HG02610 (cell line): ENCODE measurements at regions not wholly inside any gene's neighbourhood (a gene's known extent, or its start where the extent isn't known, plus 50 kb on each side); places are given as distances from the start of the nearest gene placed in this dataset.

Experiments
- ATAC-seq: cut with Tn5 transposase; IDR thresholded peaks from one replicate; pipeline ENCODE4 v1.9.1; 2021; ENCODE audit warnings: mild to moderate bottlenecking, moderate library complexity; ENCODE audit not compliant: unreplicated experiment

GRCh38 chr14:58697930-58698642 lies 60.3 kb downstream of the DACT1 start:
- ATAC-seq, result no peak

DNA sequence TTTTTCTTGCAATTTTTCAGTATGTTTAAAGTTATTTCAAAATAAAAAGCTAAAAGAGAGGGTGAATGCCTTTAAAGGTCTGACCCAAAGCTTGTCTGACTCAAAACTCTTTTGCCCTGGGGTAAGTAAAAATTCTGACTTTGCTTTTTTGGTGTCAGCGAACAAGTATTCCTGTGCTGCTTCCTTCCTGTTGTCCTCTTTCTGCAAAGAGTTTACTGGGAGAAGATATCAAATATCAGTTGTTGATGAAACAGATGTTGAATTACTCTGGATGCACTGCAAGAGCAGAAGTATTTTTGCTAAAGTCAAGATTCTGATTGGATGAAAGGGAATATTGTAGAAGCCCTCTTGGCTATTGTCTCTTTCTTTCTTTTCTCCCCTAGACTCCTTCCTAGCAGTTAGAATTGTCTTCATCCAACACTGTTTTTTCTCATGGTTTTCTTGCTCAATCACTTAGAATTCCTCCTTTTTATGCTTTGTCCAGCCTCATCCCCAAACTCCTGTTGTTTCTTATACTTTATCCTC lies 62.0 kb downstream of the DACT1 start:
- no peak for ATAC-seq

DNA sequence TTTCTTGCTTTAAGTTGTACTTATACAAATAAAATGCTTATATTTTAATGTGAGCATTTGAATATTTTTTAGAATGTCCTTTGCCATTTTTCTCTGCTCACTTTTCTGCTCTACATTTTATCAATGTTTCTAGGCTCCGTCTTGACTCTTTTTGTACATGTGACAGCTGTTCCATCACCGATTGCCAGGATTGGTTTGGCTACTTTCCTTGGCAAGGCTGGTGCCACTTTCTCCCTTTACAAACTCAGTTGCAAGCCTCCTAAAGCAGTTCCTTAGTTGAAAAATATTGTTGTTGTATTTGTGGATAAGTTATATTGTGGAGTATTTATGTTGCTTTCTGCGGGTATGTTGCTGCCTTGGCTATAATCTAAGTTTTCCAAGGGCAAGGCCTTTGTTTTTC lies 63.4 kb downstream of the DACT1 start:
- ATAC-seq, result no peak

GRCh38 chr14:58701604-58702003 lies 63.8 kb downstream of the DACT1 start:
- no peak for ATAC-seq

- ATAC-seq, result no peak
Observed at GRCh38 chr14:58702441-58703160, 64.8 kb downstream of the DACT1 start.

DNA sequence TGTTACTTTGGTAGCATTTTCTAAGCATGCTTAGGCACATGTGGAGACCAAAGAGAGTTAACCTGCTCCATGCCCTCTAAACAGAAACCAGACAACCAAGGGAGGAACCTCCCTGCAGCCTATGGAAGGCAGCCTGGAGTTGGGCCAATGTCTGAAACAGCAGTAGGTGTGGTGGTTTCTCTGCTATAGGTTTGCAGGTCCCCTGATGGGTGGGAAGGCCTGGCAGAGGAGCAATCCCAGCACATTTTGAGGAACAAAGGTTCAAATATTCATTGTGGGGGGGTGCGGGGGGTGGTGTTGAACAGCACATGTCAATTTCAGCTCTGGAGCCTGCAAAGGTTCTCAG lies 65.4 kb downstream of the DACT1 start:
- no peak for ATAC-seq

GRCh38 chr14:58705066-58705465 lies 67.3 kb downstream of the DACT1 start:
- ATAC-seq, result no peak

- no peak for ATAC-seq
Observed at GRCh38 chr14:58707949-58708348, 70.2 kb downstream of the DACT1 start.

DNA sequence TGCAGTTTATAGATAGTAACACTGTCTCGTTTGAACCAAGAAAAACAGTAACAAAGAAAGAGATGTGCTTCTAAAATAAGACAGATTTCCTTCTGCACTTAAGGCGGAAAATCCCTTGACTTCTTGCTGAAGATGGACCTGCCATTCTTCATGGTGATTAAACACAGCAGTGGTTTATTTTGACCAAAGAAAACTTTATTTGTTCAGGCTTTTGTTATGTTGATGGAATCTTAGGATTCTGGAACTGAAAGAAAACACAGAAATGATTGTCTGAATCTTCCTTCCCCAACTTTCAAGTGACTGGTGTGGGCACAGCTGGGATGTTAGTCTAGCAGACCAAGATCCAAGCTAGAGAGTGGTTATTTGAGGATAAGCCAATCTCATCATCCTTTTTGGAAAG lies 72.2 kb downstream of the DACT1 start:
- no peak for ATAC-seq

- ATAC-seq, result no peak
Observed at GRCh38 chr14:58711382-58711781, 73.6 kb downstream of the DACT1 start.

DNA sequence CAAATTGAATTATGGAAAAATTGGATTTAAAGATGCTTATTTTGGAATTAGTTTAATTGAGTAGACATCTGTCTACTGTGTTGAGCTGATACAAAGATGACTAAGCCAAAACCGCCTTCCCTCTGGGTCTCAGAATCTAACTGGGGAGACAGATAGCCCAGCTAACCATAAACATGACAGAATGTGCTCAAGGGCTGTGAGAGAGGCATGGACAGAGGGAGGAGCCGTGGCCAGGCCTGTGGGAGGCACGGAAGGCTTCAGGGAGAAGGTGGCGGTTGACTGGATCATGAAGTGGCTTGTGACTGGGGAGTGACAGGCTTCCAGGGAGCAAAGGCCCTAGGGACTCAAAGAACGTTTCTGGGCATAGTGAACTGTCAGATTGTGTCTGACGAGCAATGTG lies 74.6 kb downstream of the DACT1 start:
- no peak for ATAC-seq

- no peak for ATAC-seq
Observed at GRCh38 chr14:58713677-58714076, 75.9 kb downstream of the DACT1 start.

DNA sequence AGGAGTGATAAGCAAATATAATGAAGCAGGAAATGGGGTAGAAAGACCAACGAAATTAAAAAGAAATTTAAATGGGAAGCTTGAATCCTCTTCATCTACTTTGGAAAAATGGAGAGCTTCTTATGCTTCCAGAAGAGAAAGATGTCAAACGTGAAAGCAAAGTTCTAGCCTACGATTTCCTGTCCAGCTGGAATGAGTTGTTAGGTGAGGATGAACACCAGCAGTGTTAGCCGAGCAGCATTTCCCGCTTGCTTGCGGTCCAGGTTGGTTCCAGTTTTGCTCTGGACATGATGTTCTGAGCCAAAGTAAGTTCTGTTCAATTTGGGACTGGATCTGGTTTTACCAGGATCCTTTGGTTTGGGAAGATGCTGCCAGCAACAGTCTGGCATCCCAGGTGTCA lies 78.9 kb downstream of the DACT1 start:
- ATAC-seq, result no peak

DNA sequence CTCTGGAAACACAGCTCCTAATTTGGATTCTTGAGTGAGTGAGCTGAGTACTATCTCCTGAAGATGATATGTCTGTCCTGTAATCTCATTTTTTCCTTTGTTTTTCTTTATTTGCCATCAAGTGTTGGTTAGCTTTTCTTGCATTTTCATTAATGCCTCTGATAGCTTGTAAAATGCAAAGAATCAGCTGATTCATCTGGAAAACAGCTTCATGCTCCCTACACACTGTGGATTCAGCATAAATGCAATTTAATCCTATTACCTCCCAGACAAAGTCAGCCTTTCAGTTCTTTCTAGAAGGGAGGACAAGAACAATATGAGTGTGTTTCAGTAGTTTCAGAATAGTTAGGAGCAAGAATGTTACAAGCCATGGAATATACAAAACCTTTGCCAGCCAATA lies 79.4 kb downstream of the DACT1 start:
- ATAC-seq, result no peak

GRCh38 chr14:58717813-58718212 lies 80.1 kb downstream of the DACT1 start:
- ATAC-seq, result no peak

DNA sequence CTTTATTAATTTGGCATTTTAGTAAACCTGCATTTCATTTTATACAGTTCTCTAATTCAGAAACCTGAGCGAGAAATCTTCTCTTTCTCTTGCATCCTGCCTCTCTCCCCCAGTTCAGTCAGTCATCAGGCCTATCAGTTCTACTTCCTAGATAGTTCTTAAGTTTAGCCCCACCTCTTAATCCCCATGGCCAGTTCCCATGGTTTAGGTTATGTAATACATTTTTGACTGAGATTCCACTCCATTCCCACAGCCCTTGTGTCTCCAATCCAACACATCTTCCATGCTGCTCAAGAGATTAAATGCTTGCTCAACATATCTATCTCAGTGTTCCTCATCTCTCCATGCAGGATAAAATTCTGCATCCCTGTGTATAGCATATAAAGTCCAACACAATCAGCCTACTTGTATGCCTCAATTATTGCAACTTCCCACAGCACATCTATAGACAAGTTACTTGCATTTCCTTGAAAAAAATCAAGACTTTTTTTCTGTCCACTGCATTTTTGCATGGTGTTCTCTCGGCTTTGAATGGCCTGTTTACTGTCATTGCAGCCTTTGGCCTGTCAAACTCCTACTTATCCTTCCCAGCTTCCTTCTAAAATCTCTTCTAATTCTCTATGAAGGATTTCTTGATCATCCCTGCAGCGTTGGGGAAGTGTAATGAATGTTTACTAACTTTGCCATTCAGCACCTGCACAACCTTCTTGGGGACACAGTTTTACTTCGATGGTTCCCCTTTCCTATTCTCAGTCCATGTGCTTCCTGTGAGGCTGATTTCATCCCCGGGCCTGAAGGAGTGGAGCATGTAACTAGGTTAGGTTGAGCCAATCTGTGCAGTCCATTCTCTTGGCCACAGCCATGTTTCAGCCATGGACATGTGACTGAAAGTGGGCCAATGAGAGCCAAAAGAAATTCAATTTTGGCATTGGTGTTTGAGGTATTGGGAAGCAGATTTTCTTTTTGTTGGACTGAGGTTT lies 80.8 kb downstream of the DACT1 start:
- ATAC-seq, result no peak

DNA sequence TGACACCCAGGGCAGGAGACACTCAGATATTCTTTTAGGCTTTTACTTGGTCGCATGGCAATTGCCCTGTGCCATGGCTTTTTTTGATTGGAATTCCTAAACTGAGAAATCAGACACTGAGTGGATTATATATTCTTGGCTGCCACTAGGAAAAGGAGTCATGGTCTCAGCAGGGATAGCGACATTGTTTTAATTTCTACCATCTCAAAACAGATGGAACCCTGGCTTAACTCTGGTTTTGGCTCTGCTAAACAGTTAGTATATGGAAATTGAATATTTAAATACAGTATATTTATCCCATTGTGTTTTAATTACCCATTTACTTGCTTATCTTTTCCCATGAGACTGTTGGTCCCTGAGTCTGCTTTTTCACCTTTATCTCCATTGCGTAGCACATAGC lies 84.0 kb downstream of the DACT1 start:
- no peak for ATAC-seq

GRCh38 chr14:58722441-58722840 lies 84.7 kb downstream of the DACT1 start:
- ATAC-seq, result no peak

- ATAC-seq, result no peak
Observed at GRCh38 chr14:58724206-58724605, 86.4 kb downstream of the DACT1 start.

GRCh38 chr14:58724702-58725101 lies 86.9 kb downstream of the DACT1 start:
- ATAC-seq, result no peak

GRCh38 chr14:58725226-58725625 lies 87.5 kb downstream of the DACT1 start:
- ATAC-seq, result no peak
